Fibroblast of lung (primary cell): ENCODE measurements at regions not wholly inside any gene's neighbourhood (a gene's known extent, or its start where the extent isn't known, plus 50 kb on each side); places are given as distances from the start of the nearest gene placed in this dataset.
A peak's percentile ranks its signal among the peaks of the same experiment; 100 is the strongest.
"Not testable (repeated sequence)": the region's sequence is repeated elsewhere in the genome, so short reads cannot be mapped to it uniquely, and the experiment has no call there.

Source experiments
- DNase-seq, 2 donors: peaks; one replicate each; pipeline versions ENCODE4 v3.0.0 to v3.0.0-alpha.2; 2010; ENCODE audit warnings: low read depth in 2 of 2
- H2AFZ ChIP-seq: 2 replicates; pipeline ENCODE4 v1.5.1; 2012; ENCODE audit warnings: low read length, control low read depth, inconsistent platforms
- H3K27ac ChIP-seq: 2 replicates; pipeline ENCODE4 v1.5.1; 2011; ENCODE audit warnings: low read length, control low read depth; ENCODE audit not compliant: insufficient read depth
- H3K27me3 ChIP-seq: 2 replicates; pipeline ENCODE4 v1.5.1; 2011; ENCODE audit warnings: mild to moderate bottlenecking, low read length; ENCODE audit not compliant: control insufficient read depth, insufficient read depth
- H3K36me3 ChIP-seq: 2 replicates; pipeline ENCODE4 v1.5.1; 2011; ENCODE audit warnings: low read length; ENCODE audit not compliant: control insufficient read depth, insufficient read depth
- H3K4me1 ChIP-seq: 2 replicates; pipeline ENCODE4 v1.5.1; 2011; ENCODE audit warnings: low read length; ENCODE audit not compliant: control insufficient read depth, insufficient read depth; ENCODE audit errors: extremely low read depth
- H3K4me2 ChIP-seq: 2 replicates; pipeline ENCODE4 v1.5.1; 2011; ENCODE audit warnings: low read length, control low read depth; ENCODE audit not compliant: insufficient read depth; ENCODE audit errors: extremely low read depth
- H3K4me3 ChIP-seq, 4 experiments: fragments of 200-600 bp in 1 of 4; sonication (generic) in 1 of 4; replicated peaks in 1 of 4; 2 replicates each; pipeline ENCODE4 v1.5.1; 2011 to 2016; ENCODE audit warnings: low read length in 4 of 4, low read depth in 3 of 4, mild to moderate bottlenecking in 3 of 4, control low read depth in 2 of 4, inconsistent platforms in 1 of 4, mixed read lengths in 1 of 4; ENCODE audit not compliant: insufficient read depth in 1 of 4; ENCODE audit errors: control extremely low read depth in 1 of 4
- H3K79me2 ChIP-seq: 2 replicates; pipeline ENCODE4 v1.5.1; 2012; ENCODE audit warnings: mild to moderate bottlenecking, low read length, inconsistent platforms; ENCODE audit not compliant: control insufficient read depth, insufficient read depth
- H3K9ac ChIP-seq: 2 replicates; pipeline ENCODE4 v1.5.1; 2011; ENCODE audit warnings: mild to moderate bottlenecking, low read length, control low read depth; ENCODE audit not compliant: insufficient read depth
- H3K9me3 ChIP-seq: 2 replicates; pipeline ENCODE4 v1.5.1; 2012; ENCODE audit warnings: low read depth, low read length; ENCODE audit not compliant: control insufficient read depth, insufficient read depth
- H4K20me1 ChIP-seq: 2 replicates; pipeline ENCODE4 v1.5.1; 2011; ENCODE audit warnings: low read length; ENCODE audit not compliant: control insufficient read depth, insufficient read depth; ENCODE audit errors: extremely low read depth
- EZH2 ChIP-seq: IDR thresholded peaks from 2 replicates; pipeline ENCODE4 v1.5.1; 2012; ENCODE audit warnings: low read length, control low read depth, mild to moderate bottlenecking; ENCODE audit errors: missing control alignments
- TF ChIP-seq, protein P1 (sequence below), 2 donors: IDR thresholded peaks in 1 of 2; conservative IDR thresholded peaks in 1 of 2; 1 replicate in 1 of 2; 2 replicates in 1 of 2; pipeline ENCODE4 v1.5.1; 2011 to 2012; ENCODE audit warnings: low read length in 2 of 2, control low read depth in 1 of 2, inconsistent platforms in 1 of 2, low read depth in 1 of 2, mild to moderate bottlenecking in 1 of 2

DNA sequence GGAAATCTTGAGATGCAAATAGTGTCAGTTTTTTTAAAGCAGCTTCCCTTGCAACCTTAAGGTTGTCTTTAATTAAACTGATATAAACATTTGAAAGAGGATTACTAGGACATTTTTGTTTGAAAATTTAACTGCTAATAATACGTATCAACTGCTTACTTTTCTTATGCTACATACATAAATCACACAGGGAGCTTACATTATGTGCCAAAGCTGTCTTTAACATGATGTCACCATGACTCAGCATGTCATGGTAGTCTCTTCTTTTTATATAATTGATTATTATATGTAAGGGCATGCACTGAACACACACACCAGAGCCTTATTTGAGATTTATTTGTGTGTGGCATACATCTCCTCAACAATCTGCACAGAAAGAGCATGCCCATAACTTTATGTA is 63.0 kb upstream of the PTHLH start:
- no peak overlapping the region for H3K4me2 ChIP-seq
- no peak overlapping the region for H3K9ac ChIP-seq
- no peaks in the 10 kb centered on the region for H4K20me1 ChIP-seq
- no peaks in the 10 kb centered on the region for H3K27me3 ChIP-seq
- no peak overlapping the region for H3K4me3 ChIP-seq
- H3K4me1 ChIP-seq: peaks cover 2% of the 10 kb centered on the region
- peak; percentile 75 to 83 for DNase-seq
- H3K36me3 ChIP-seq: no peaks in the 10 kb centered on the region
- no peak overlapping the region for H3K27ac ChIP-seq
- no peaks in the 10 kb centered on the region for H3K9me3 ChIP-seq
- TF ChIP-seq, protein P1, sequence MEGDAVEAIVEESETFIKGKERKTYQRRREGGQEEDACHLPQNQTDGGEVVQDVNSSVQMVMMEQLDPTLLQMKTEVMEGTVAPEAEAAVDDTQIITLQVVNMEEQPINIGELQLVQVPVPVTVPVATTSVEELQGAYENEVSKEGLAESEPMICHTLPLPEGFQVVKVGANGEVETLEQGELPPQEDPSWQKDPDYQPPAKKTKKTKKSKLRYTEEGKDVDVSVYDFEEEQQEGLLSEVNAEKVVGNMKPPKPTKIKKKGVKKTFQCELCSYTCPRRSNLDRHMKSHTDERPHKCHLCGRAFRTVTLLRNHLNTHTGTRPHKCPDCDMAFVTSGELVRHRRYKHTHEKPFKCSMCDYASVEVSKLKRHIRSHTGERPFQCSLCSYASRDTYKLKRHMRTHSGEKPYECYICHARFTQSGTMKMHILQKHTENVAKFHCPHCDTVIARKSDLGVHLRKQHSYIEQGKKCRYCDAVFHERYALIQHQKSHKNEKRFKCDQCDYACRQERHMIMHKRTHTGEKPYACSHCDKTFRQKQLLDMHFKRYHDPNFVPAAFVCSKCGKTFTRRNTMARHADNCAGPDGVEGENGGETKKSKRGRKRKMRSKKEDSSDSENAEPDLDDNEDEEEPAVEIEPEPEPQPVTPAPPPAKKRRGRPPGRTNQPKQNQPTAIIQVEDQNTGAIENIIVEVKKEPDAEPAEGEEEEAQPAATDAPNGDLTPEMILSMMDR (conservative IDR thresholded peaks at IDR 0.05 in 1 of 2, IDR thresholded peaks at IDR 0.05 in 1 of 2; ENCODE audit: low read depth in 1 of 2, low read length in 2 of 2): no peak
- TF ChIP-seq EZH2: no peak
- H2AFZ ChIP-seq: no peak overlapping the region
- no peaks in the 10 kb centered on the region for H3K79me2 ChIP-seq

DNA sequence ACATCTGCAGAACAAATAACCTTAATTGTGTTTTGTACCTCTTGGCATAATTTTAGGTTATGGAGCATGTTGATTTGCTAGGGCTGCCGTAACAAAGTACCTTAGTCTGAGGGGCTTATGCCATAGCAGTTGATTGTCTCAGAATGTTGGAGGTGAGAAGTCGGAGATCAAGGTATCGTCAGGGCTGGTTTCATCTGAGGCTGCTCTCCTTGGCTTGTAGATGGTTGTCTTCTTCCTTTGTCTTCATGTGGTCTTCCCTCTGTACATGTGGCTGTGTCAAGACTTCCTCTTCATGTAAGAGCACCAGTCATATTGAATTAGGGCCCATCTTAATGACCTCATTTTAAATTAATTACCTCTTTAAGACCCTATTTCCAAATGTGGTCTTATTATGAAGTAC is 64.4 kb upstream of the PTHLH start:
- Histone ChIP-seq H3K36me3 (no peaks in the 10 kb centered on the region), H3K9me3 (no peaks in the 10 kb centered on the region), H3K9ac (no peak overlapping the region), H3K4me2 (no peak overlapping the region), H3K27ac (no peak overlapping the region), H3K79me2 (no peaks in the 10 kb centered on the region), H3K4me3 (no peak overlapping the region), H3K4me1 (peaks cover 2% of the 10 kb centered on the region), H4K20me1 (no peaks in the 10 kb centered on the region), H3K27me3 (no peaks in the 10 kb centered on the region), H2AFZ (no peak overlapping the region)
- no peak for DNase-seq
- TF ChIP-seq EZH2: no peak

DNA sequence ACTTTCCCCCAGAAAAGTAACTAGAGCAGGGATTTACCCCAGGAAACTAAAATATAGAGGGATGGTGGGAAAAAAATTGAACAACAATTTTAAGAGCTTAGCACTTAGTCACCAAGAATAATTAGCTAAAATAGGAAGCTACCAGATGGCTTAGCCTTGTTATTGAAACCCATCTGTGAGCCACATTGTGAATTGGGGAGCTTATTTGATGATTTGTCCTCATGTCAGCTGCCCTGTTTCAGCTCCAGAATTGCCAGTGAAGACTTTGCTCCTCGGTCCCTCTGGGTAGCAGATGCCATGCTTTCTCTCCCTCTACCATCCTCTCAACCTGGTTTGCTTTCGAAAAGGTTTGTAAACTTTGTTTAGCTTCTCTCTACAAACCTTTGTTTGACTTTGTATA is 67.7 kb upstream of the PTHLH start:
- no peaks in the 10 kb centered on the region for H3K36me3 ChIP-seq
- no peak overlapping the region for H3K9ac ChIP-seq
- no peak for DNase-seq
- no peaks in the 10 kb centered on the region for H3K9me3 ChIP-seq
- H3K4me3 ChIP-seq: no peak overlapping the region
- no peak overlapping the region for H3K27ac ChIP-seq
- no peak overlapping the region for H3K4me2 ChIP-seq
- no peaks in the 10 kb centered on the region for H3K27me3 ChIP-seq
- H4K20me1 ChIP-seq: no peaks in the 10 kb centered on the region
- no peak overlapping the region for H2AFZ ChIP-seq
- no peaks in the 10 kb centered on the region for H3K4me1 ChIP-seq
- no peaks in the 10 kb centered on the region for H3K79me2 ChIP-seq
- TF ChIP-seq EZH2: no peak
- TF ChIP-seq, protein P1 (conservative IDR thresholded peaks at IDR 0.05 in 1 of 2, IDR thresholded peaks at IDR 0.05 in 1 of 2; ENCODE audit: low read depth in 1 of 2, low read length in 2 of 2): no peak

DNA sequence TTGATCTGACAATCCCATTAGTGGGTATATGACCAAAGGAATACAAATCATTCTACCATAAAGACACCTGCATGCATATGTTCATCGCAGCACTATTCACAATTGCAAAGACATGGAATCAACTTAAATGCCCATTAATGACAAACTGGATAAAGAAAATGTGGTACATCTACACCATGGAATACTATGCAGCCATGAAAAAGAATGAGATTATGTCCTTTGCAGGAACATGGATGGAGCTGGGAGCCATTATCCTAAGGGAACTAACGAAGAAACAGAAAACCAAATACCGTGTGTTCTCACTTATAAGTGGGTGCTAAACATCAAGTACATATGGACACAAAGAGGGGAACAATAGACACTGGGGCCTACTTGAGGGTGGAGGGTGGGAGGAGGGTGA is 74.1 kb upstream of the PTHLH start:
- not testable (repeated sequence) for H3K9me3 ChIP-seq, DNase-seq, H3K27ac ChIP-seq, H3K4me2 ChIP-seq, H4K20me1 ChIP-seq, H2AFZ ChIP-seq, H3K4me3 ChIP-seq, H3K27me3 ChIP-seq, H3K36me3 ChIP-seq, H3K4me1 ChIP-seq, H3K9ac ChIP-seq, H3K79me2 ChIP-seq
